ENCODE measurements at regions not wholly inside any gene's neighbourhood (a gene's known extent, or its start where the extent isn't known, plus 50 kb on each side); places are given as distances from the start of the nearest gene placed in this dataset.

- no peak for DNase-seq
Observed at GRCh38 chr2:238690511-238690910, 157.4 kb upstream of the TWIST2 start.

GRCh38 chr2:238691596-238692491 is 156.0 kb upstream of the TWIST2 start:
- DNase-seq: no peak

GRCh38 chr2:238692562-238692961 is 155.3 kb upstream of the TWIST2 start:
- no peak for DNase-seq

GRCh38 chr2:238693337-238694093 is 154.4 kb upstream of the TWIST2 start:
- DNase-seq: no peak

GRCh38 chr2:238694136-238694755 is 153.6 kb upstream of the TWIST2 start:
- no peak for DNase-seq

GRCh38 chr2:238694922-238695321 is 153.0 kb upstream of the TWIST2 start:
- no peak for DNase-seq

- DNase-seq: no peak
Observed at GRCh38 chr2:238695538-238695937, 152.3 kb upstream of the TWIST2 start.

GRCh38 chr2:238696331-238696730 is 151.6 kb upstream of the TWIST2 start:
- DNase-seq: no peak

GRCh38 chr2:238696786-238697185 is 151.1 kb upstream of the TWIST2 start:
- no peak for DNase-seq

- DNase-seq: no peak
Observed at GRCh38 chr2:238697193-238698071, 150.5 kb upstream of the TWIST2 start.

- no peak for DNase-seq
Observed at GRCh38 chr2:238698072-238698352, 149.9 kb upstream of the TWIST2 start.

- DNase-seq: no peak
Observed at GRCh38 chr2:238698451-238699306, 149.2 kb upstream of the TWIST2 start.

GRCh38 chr2:238699307-238700116 is 148.4 kb upstream of the TWIST2 start:
- no peak for DNase-seq

- no peak for DNase-seq
Observed at GRCh38 chr2:238700117-238700457, 147.8 kb upstream of the TWIST2 start.

GRCh38 chr2:238700506-238701340 is 147.2 kb upstream of the TWIST2 start:
- no peak for DNase-seq

GRCh38 chr2:238701341-238702206 is 146.3 kb upstream of the TWIST2 start:
- no peak for DNase-seq

- no peak for DNase-seq
Observed at GRCh38 chr2:238702276-238703052, 145.4 kb upstream of the TWIST2 start.

- no peak for DNase-seq
Observed at GRCh38 chr2:238703053-238703415, 144.9 kb upstream of the TWIST2 start.

Measured in NCI-H526 (cell line).